Bone marrow (tissue), 2 donors: ENCODE measurements at regions not wholly inside any gene's neighbourhood (a gene's known extent, or its start where the extent isn't known, plus 50 kb on each side); places are given as distances from the start of the nearest gene placed in this dataset.
"Not testable (repeated sequence)": the region's sequence is repeated elsewhere in the genome, so short reads cannot be mapped to it uniquely, and the experiment has no call there.

ENCODE experiments used
- DNase-seq, 2 donors: peaks; one replicate each; lab custom pipeline; 2025; lab: John Stamatoyannopoulos, UW

DNA sequence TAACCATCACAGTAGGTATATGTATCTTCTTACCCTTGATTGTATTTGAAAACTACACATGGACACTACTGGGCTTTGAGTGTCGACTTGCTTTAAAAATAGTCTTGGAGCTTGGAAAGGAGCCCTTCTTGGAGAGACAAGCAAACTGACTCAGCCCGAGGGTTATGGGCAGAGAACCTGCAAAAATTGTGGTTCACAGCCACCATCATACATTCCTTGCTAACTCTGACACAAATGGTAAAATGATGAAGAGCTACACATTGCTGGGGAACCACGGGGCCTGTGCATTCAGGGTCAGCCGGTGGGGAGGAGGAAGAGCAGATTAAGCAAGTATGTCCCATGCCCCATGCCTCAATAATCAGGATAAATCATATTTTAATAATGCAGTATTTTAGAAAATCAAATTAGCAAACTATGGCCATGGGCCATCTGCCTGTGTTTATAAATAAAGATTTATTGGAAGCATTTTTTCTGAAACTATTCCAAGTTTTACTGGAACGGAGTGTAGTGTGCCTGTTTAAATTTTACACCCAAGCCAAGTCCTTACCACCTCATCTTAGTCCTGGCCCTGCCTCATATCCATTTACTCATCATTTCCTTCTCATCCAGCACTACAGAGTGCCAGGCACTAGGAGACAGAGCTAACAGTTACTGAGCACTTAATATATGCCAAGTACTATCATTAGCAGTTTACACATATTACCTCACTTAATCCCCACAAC lies 195.7 kb downstream of the PALM2AKAP2 start:
- DNase-seq: no peak

- DNase-seq: no peak
Observed at GRCh38 chr9:109976303-109976702, 196.3 kb downstream of the PALM2AKAP2 start.

- no peak for DNase-seq
Observed at GRCh38 chr9:109977521-109977920, 197.5 kb downstream of the PALM2AKAP2 start.

- no peak for DNase-seq
Observed at GRCh38 chr9:109981091-109981490, 201.1 kb downstream of the PALM2AKAP2 start.

DNA sequence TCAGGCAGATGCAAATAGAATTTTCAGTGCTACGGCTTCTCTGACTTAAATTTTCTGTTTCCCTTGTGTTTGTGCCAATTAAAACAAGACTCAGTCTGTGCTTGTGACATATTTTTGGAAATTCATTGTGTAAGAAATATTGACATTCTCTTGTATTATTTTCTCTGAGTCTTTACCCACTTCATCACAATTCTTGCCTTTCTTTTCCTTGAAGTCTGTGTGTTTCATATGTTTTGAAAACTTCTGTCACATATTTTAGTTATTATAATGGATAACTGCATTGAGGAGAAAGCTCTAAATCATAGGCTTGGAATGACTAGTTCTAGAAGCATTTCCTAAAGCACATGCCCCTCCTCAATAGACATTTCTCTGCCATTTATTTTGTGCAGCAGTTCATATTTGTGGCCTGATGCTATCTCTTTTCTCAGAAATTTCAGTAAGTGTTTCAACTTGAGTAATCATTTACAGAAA lies 206.6 kb downstream of the PALM2AKAP2 start:
- no peak for DNase-seq

GRCh38 chr9:109989296-109989695 lies 209.3 kb downstream of the PALM2AKAP2 start:
- DNase-seq: no peak

GRCh38 chr9:109990541-109990940 lies 210.5 kb downstream of the PALM2AKAP2 start:
- no peak for DNase-seq

DNA sequence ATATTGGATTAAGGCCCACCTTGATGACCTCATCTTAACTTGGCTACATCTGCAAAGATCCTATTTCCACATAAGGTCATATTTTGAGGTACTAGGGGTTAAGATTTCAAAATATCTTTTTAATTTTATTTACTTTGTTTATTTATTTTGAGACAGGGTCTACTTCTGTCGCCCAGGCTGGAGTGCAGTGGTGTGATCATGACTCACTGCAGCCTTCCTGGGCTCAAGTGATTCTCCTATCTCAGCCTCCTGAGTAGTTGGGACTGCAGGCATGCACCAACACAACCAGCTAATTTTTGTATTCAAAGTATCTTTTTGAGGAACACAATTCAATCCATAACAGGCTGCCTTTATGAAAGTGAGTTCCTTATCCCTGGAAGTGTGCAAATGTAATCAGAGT lies 212.3 kb downstream of the PALM2AKAP2 start:
- no peak for DNase-seq

DNA sequence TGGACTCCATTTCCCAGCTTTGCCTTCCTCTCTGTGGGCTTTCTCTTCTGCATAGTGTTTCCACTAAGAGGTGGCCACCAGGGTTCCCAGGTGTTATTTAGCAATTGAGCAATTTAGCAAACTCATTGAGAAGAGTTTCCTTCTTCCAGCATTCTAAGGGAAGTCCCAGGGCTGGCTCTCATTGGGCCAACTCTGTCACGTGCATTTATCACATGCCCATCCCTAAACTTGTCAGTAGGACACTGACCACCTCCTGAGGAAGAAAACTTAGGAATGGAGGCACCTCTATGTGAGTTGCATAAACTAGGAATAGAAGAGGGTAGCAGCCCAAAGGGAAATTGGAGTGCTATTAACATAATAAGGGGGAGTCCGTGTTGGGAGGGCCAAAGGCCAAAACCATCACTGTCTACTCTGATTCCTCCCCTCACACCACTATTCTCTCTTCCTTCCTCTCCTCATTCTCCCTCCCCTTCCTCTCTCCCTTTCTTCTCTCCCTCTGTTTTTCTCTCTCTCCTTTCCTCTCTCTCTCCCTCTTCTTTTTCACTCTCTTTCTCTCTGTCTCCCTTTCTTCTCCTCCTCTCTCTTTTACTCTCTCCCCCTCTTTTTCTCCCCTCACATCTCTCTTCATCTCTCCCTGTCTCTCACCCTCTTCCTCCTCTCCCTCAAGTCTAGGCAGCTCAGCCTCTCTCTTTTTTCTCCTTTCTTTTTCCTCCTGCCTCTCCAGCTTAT lies 213.4 kb downstream of the PALM2AKAP2 start:
- DNase-seq: no peak

GRCh38 chr9:109994141-109994540 lies 213.8 kb downstream of the C9orf152 start:
- DNase-seq: no peak

- DNase-seq: no peak
Observed at GRCh38 chr9:109996936-109997580, 210.9 kb downstream of the C9orf152 start.

DNA sequence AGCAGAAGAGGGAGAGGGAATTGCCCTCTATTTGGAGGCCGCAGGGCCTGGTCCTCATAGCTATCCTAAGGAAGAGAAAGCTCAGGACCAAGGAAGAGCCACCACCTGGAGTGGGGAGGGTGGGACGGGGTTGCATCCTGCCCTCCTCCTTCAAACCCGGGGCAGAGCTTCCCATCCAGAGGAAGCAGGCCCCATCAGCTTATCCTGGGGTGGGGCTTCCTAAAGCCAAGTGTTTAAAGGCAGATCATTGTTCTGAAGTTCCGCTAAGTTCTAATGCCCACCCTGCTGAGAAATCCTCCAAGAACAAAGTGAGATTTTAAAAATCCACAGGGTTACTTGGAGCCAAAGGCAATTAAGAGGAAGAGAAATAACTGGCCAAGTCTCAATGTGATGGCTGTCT lies 210.3 kb downstream of the C9orf152 start:
- DNase-seq: no peak

DNA sequence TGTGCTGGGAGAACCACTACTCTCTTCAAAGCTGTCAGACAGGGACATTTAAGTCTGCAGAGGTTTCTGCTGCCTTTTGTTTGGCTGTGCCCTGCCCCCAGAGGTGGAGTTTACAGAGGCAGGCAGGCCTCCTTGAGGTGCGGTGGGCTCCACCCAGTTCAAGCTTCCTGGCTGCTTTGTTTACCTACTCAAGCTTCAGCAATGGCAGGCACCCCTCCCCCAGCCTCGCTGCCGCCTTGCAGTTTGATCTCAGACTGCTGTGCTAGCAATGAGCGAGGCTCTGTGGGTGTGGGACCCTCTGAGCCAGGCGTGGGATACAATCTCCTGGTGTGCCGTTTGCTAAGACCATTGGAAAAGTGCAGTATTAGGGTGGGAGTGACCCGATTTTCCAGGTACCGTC lies 202.4 kb downstream of the C9orf152 start:
- not testable (repeated sequence) for DNase-seq

- DNase-seq: no peak
Observed at GRCh38 chr9:110006657-110007056, 201.3 kb downstream of the C9orf152 start.

DNA sequence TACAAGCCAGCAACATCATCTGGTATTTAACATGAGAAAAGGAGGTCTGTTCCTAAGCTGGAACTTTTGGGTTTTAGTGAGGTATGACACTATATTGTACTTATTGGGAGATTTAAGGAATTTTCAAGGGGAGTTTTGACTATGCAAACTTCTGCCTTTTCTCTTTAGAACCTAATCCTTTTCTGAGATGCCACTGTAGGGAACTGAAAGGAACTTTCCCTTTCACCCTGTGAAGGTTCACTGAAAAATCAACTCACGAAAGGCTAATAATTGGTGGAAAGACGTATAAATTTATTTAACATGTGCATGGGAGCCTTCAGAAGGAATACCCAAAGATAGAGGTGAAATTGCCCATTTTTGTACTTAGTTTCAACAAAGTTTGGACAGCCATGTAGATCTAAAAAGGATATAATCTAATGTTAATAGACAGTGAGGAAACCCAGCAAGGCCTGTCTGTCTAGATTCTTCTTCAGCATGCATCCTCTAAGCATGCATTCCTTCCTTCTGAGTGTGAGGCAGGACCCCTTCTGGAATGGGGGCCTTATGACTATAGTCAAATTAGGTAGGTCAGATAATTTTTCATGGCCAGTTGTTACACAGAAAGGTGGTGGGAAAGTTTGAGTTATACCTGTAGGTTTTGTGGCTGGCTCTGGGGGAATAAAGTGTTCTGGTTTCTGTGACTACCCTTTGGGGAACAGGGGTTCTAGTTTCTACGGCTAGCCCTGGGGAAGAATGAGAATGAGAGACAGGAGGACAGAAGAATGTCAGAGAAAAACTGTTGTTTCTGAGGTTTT lies 200.3 kb downstream of the C9orf152 start:
- DNase-seq: no peak

GRCh38 chr9:110008663-110009062 lies 199.3 kb downstream of the C9orf152 start:
- DNase-seq: no peak

DNA sequence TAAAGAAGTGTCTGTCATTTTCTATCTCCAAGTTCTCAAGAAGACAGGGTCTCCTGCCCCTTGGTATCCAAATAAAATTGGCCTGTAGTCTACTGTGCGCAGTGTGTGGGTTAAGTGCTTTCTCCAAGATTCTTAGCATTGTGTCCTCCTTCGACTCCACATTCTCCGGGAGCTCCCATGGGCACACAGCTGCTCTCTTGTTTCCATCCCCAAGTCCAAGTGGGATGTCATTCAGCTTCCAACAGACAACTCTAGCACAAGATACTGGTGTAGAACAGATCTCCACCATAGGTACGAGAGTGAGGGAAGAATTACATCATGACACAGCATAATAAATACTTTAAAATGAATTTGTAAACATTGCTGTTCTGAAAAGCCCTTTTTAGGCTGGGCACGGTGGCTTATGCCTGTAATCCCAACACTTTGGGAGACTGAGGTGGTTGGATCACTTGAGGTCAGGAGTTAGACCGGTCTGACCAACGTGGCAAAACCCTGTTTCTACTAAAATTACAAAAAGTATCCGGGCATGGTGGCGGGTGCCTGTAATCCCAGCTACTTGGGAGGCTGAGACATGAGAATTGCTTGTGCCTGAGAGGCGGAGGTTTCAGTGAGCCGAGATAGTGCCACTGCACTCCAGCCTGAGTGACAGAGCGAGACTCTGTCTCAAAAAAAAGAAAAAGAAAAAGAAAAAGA lies 196.2 kb downstream of the C9orf152 start:
- no peak for DNase-seq

- no peak for DNase-seq
Observed at GRCh38 chr9:110013064-110013463, 194.9 kb downstream of the C9orf152 start.

- DNase-seq: no peak
Observed at GRCh38 chr9:110015759-110016158, 192.2 kb downstream of the C9orf152 start.

GRCh38 chr9:110016340-110016739 lies 191.6 kb downstream of the C9orf152 start:
- no peak for DNase-seq

GRCh38 chr9:110020216-110020615 lies 187.7 kb downstream of the C9orf152 start:
- DNase-seq: not testable (repeated sequence)
